A673 (cell line): ENCODE measurements at regions not wholly inside any gene's neighbourhood (a gene's known extent, or its start where the extent isn't known, plus 50 kb on each side); places are given as distances from the start of the nearest gene placed in this dataset.

Source experiments
- BruUV-seq: library from RNA; stranded (reverse); fragments of 400-500 nt; replicated peaks from 2 replicates; lab custom pipeline; 2021; lab: Mats Ljungman, UMichigan
- CTCF ChIA-PET: fragments of 300-600 bp; sonication (Branson Sonifier 250); formaldehyde crosslinking; loops from one replicate; lab custom pipeline; 2022; ENCODE audit warnings: antibody characterized with exemption; lab: Charles Lee
- POLR2A ChIA-PET: fragments of 300-600 bp; sonication (Branson Sonifier 250); formaldehyde crosslinking; loops from one replicate; lab custom pipeline; 2022; ENCODE audit warnings: antibody characterized with exemption; ENCODE audit not compliant: low non-redundant PET; lab: Charles Lee
- DNase-seq: peaks from one replicate; pipeline ENCODE4 v3.0.0-alpha.2; 2015; ENCODE audit warnings: low spot score
- H3K27ac ChIP-seq: fragments of 200-600 bp; sonication (generic); 2 replicates; pipeline ENCODE4 v1.5.1; 2016; ENCODE audit warnings: mixed run types, low read depth, mild to moderate bottlenecking, mixed read lengths, antibody characterized with exemption, low read length; ENCODE audit not compliant: poor library complexity, severe bottlenecking
- H3K27me3 ChIP-seq: fragments of 200-600 bp; sonication (generic); replicated peaks from 2 replicates; pipeline ENCODE4 v1.6.1; 2017; ENCODE audit warnings: mixed run types, low read depth, mild to moderate bottlenecking, mixed read lengths, antibody characterized with exemption, low read length; ENCODE audit not compliant: insufficient read depth, poor library complexity
- H3K36me3 ChIP-seq: fragments of 200-600 bp; sonication (generic); 2 replicates; pipeline ENCODE4 v1.6.1; 2016; ENCODE audit warnings: mixed run types, mild to moderate bottlenecking, mixed read lengths, antibody characterized with exemption, low read length; ENCODE audit not compliant: insufficient read depth, poor library complexity, severe bottlenecking
- H3K4me1 ChIP-seq: fragments of 200-600 bp; sonication (generic); 2 replicates; pipeline ENCODE4 v1.6.1; 2017; ENCODE audit warnings: mixed run types, mild to moderate bottlenecking, mixed read lengths, antibody characterized with exemption, low read length; ENCODE audit not compliant: insufficient read depth, poor library complexity, severe bottlenecking
- H3K4me3 ChIP-seq: fragments of 200-600 bp; sonication (generic); 2 replicates; pipeline ENCODE4 v1.5.1; 2016; ENCODE audit warnings: low read depth, mixed run types, mild to moderate bottlenecking, mixed read lengths, low read length; ENCODE audit not compliant: poor library complexity, severe bottlenecking
- H3K9me3 ChIP-seq: fragments of 200-600 bp; sonication (generic); 2 replicates; pipeline ENCODE4 v1.6.1; 2016; ENCODE audit warnings: mixed run types, low read depth, mild to moderate bottlenecking, mixed read lengths, antibody characterized with exemption, low read length; ENCODE audit not compliant: poor library complexity, severe bottlenecking
- CTCF ChIP-seq: fragments of 300-800, 200-600 bp; sonication (generic); conservative IDR thresholded peaks from 2 replicates; pipeline ENCODE4 v1.5.1; 2017; ENCODE audit warnings: low read depth, mild to moderate bottlenecking, antibody characterized with exemption, low read length, moderate library complexity, mixed read lengths
- EZH2 ChIP-seq: fragments of 200-600 bp; sonication (generic); IDR thresholded peaks from 2 replicates; pipeline ENCODE4 v1.6.1; 2017; ENCODE audit warnings: borderline replicate concordance, low read depth, mild to moderate bottlenecking, mixed read lengths, antibody characterized with exemption, low read length; ENCODE audit not compliant: poor library complexity, severe bottlenecking
- intact Hi-C: fragments of 100-400 bp; cut with micrococcal nuclease; formaldehyde crosslinking; loops from one replicate; pipeline ENCODE4 v1.10.0; 2022; ENCODE audit not compliant: unreplicated experiment

GRCh38 chr3:107110596-107111305 lies 266.5 kb upstream of the CCDC54 start:
- Histone ChIP-seq H3K4me1 (peaks cover 10% of the 10 kb centered on the region), H3K27ac (no peak overlapping the region), H3K9me3 (peaks cover 3% of the 10 kb centered on the region), H3K36me3 (peaks cover 6% of the 10 kb centered on the region), H3K4me3 (no peak overlapping the region), H3K27me3 (no peaks in the 10 kb centered on the region)
- TF ChIP-seq CTCF = no peak
- ChIA-PET CTCF (no interaction called here), POLR2A (no interaction called here)
- intact Hi-C loops = loop anchor here (10.0 kb wide), 2 partner anchors 1426 to 1746 kb away; partner anchors contain the start of gene ALCAM
- DNase-seq = no peak
- no TSS peak for BruUV-seq

- peaks cover 10% of the 10 kb centered on the region for H3K4me1 ChIP-seq
These were observed 265.4 kb upstream of the CCDC54 start for GRCh38 chr3:107111872-107112271.

GRCh38 chr3:107112356-107112755 lies 264.9 kb upstream of the CCDC54 start:
- H3K4me1 ChIP-seq = peaks cover 14% of the 10 kb centered on the region
- no TSS peak for BruUV-seq
- DNase-seq = no peak
- TF ChIP-seq CTCF (no peak), EZH2 (no peak)
- peaks cover 5% of the 10 kb centered on the region for H3K9me3 ChIP-seq
- ChIA-PET POLR2A (no interaction called here), CTCF (no interaction called here)
- peaks cover 7% of the 10 kb centered on the region for H3K36me3 ChIP-seq
- H3K27ac ChIP-seq = no peak overlapping the region
- no peaks in the 10 kb centered on the region for H3K27me3 ChIP-seq
- intact Hi-C loops = loop anchor here (10.0 kb wide), 2 partner anchors 1428 to 1748 kb away; partner anchors contain the start of gene ALCAM
- no peak overlapping the region for H3K4me3 ChIP-seq

More at GRCh38 chr3:107111872-107112271, 265.4 kb upstream of the CCDC54 start:
- no peak for TF ChIP-seq CTCF
- TF ChIP-seq EZH2 = no peak
- H3K27me3 ChIP-seq = no peaks in the 10 kb centered on the region
- POLR2A ChIA-PET = no interaction called here
- H3K9me3 ChIP-seq = peaks cover 5% of the 10 kb centered on the region
- no peak overlapping the region for H3K27ac ChIP-seq
- BruUV-seq = no TSS peak
- no peak for DNase-seq
- intact Hi-C loops = loop anchor here (10.0 kb wide), 2 partner anchors 1427 to 1747 kb away; partner anchors contain the start of gene ALCAM
- no peak overlapping the region for H3K4me3 ChIP-seq
- H3K36me3 ChIP-seq = peaks cover 7% of the 10 kb centered on the region
- CTCF ChIA-PET = no interaction called here
